ENCODE measurements at regions not wholly inside any gene's neighbourhood (a gene's known extent, or its start where the extent isn't known, plus 50 kb on each side); places are given as distances from the start of the nearest gene placed in this dataset.

DNA sequence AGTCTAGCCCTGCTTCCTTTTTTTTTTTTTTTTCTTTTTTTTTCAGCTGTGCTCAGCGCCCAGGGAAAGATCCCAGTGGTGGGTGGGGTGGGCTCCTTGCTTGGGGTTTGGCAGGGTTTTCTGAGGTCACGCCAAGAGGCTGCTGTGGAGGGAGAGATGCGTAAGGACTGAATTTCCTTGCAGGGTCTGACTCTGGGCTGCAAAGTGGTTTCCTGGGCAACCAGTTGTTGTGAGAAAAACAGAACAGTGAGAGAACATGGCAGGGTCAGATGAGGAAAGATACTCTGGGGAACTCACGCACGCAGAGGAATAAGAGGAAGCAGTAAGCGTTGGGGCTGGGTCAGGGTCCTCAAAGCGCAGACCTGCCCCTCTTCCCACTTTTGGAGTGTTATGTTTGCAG, 119.5 kb downstream of the IRF8 start:
- TF ChIP-seq, protein P1, sequence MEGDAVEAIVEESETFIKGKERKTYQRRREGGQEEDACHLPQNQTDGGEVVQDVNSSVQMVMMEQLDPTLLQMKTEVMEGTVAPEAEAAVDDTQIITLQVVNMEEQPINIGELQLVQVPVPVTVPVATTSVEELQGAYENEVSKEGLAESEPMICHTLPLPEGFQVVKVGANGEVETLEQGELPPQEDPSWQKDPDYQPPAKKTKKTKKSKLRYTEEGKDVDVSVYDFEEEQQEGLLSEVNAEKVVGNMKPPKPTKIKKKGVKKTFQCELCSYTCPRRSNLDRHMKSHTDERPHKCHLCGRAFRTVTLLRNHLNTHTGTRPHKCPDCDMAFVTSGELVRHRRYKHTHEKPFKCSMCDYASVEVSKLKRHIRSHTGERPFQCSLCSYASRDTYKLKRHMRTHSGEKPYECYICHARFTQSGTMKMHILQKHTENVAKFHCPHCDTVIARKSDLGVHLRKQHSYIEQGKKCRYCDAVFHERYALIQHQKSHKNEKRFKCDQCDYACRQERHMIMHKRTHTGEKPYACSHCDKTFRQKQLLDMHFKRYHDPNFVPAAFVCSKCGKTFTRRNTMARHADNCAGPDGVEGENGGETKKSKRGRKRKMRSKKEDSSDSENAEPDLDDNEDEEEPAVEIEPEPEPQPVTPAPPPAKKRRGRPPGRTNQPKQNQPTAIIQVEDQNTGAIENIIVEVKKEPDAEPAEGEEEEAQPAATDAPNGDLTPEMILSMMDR (optimal IDR thresholded peaks at IDR 0.05 in 1 of 3, IDR thresholded peaks at IDR 0.05 in 1 of 3, conservative IDR thresholded peaks at IDR 0.05 in 1 of 3; ENCODE audit: extremely low read depth in 1 of 3, insufficient read depth in 2 of 3, low read length in 3 of 3): no peak
- no peak for TF ChIP-seq EZH2 (IDR thresholded peaks at IDR 0.05; ENCODE audit: low read length)

Data from keratinocyte (primary cell).